HG02571 (cell line): ENCODE measurements at regions not wholly inside any gene's neighbourhood (a gene's known extent, or its start where the extent isn't known, plus 50 kb on each side); places are given as distances from the start of the nearest gene placed in this dataset.

Experiments
- ATAC-seq: cut with Tn5 transposase; IDR thresholded peaks from one replicate; pipeline ENCODE4 v1.9.1; 2021; ENCODE audit warnings: mild to moderate bottlenecking, moderate library complexity; ENCODE audit not compliant: unreplicated experiment

GRCh38 chr2:51120754-51121280 lies 88.9 kb upstream of the NRXN1 start:
- ATAC-seq = no peak

GRCh38 chr2:51111532-51111931 lies 79.6 kb upstream of the NRXN1 start:
- ATAC-seq = no peak

GRCh38 chr2:51108794-51109193 lies 76.9 kb upstream of the NRXN1 start:
- no peak for ATAC-seq

DNA sequence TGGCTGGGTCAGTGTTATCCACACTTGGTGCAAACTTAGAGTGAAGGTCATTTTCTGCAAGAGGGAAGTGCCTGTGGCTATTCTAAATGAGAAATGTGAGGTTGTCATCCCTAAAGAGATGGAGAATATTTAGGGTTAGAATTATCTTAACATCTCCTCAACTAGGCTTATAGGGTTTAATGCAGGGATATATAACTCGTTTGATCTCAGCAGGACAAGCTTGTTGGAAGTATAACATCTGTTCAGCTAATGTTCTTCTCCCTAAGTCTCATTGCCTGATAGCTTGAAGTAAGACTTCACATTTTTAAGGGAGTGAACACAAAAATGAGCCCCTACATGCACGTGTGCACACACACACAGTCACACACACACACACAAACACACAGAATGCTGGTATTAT lies 75.9 kb upstream of the NRXN1 start:
- no peak for ATAC-seq

GRCh38 chr2:51105811-51106210 lies 73.9 kb upstream of the NRXN1 start:
- ATAC-seq = no peak

- no peak for ATAC-seq
These were observed 71.3 kb upstream of the NRXN1 start for GRCh38 chr2:51103205-51103604.

GRCh38 chr2:51093016-51093415 lies 61.1 kb upstream of the NRXN1 start:
- ATAC-seq = no peak

DNA sequence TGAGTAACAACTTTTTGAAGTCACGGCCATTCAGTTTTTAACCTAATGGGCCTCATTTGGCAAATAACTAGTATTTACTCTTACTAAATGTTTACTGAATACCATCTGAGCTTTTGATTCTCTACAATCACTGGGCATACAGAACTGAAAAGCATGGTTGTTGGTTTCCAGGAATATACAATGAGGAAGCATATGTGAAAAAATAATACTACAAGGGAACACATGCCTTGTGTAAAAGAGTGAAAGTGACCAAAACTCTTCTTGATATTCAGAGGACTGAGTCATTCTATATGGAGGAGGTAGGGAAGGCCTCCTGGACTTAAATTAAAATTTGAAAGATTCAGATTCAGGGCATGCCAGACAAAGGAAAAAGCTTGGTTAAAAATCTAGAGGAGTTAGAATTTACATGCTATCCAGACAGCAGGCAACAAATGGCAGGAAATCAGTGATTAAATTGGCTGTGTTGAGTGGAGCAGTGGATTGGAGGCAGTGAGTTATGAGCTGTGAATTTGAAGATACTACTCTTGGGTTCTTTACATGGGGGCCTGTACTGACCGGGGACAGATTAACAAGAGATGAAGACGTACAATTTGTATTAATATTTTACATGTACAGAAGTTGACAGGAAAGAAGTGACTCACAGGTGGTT lies 53.6 kb upstream of the NRXN1 start:
- no peak for ATAC-seq

DNA sequence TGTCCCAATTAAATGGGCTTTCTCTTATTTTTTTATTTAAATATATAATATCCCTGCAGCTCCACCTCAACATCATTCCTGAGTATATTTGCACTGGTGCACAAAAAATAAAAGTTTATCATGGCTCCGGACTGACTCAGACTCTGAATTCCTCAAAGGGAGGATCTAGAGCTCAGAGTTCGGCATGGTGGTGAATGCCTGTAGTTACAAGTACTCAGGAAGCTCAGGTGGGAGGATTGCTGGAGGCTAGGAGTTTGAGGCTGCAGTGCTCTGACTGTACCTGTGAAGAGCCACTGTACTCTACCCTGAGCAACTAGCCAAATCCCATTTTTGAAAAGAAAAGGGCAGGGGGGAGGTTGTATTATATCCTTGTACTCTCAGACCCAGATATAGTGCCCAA lies 52.8 kb upstream of the NRXN1 start:
- no peak for ATAC-seq
